SK-N-SH treated with all-trans-retinoic acid at 6 μM for 48 hours (cell line): ENCODE measurements at regions not wholly inside any gene's neighbourhood (a gene's known extent, or its start where the extent isn't known, plus 50 kb on each side); places are given as distances from the start of the nearest gene placed in this dataset.

ENCODE experiments used
- ATAC-seq: fragments of 200-7000 bp; cut with Tn5 transposase; 3 replicates; pipeline ENCODE4 v1.9.1; 2020; ENCODE audit warnings: mild to moderate bottlenecking, moderate library complexity
- ARNTL ChIP-seq: fragments of 450-650 bp; formaldehyde crosslinking; IDR thresholded peaks from 2 replicates; pipeline ENCODE4 v1.5.0; 2020; ENCODE audit warnings: low read depth, mild to moderate bottlenecking, moderate library complexity, borderline replicate concordance
- BACH2 ChIP-seq: fragments of 250-450 bp; sonication (Bioruptor Pico); IDR thresholded peaks from 2 replicates; pipeline ENCODE4 v1.9.0; 2021; ENCODE audit warnings: mild to moderate bottlenecking, borderline replicate concordance
- CSDC2 ChIP-seq: fragments of 250-450 bp; sonication (Bioruptor Pico); IDR thresholded peaks from 2 replicates; pipeline ENCODE4 v1.5.0; 2020; ENCODE audit warnings: mild to moderate bottlenecking, moderate library complexity
- ESRRG ChIP-seq: fragments of 250-450 bp; sonication (Bioruptor Pico); IDR thresholded peaks from 2 replicates; pipeline ENCODE4 v1.6.1; 2021; ENCODE audit warnings: mild to moderate bottlenecking
- GLIS3 ChIP-seq: fragments of 250-450 bp; sonication (Bioruptor Pico); IDR thresholded peaks from 2 replicates; pipeline ENCODE4 v1.5.0; 2020; ENCODE audit warnings: mild to moderate bottlenecking, moderate library complexity
- OSR1 ChIP-seq: fragments of 250-450 bp; sonication (Bioruptor Pico); IDR thresholded peaks from 2 replicates; pipeline ENCODE4 v1.8.0; 2022; ENCODE audit warnings: moderate library complexity, mild to moderate bottlenecking, inconsistent platforms
- RARB ChIP-seq: fragments of 250-450 bp; sonication (Bioruptor Pico); IDR thresholded peaks from 2 replicates; pipeline ENCODE4 v1.8.0; 2021; ENCODE audit warnings: mild to moderate bottlenecking, moderate library complexity
- SNAI2 ChIP-seq: fragments of 250-450 bp; sonication (Bioruptor Pico); IDR thresholded peaks from 2 replicates; pipeline ENCODE4 v1.5.0; 2020; ENCODE audit warnings: mild to moderate bottlenecking, moderate library complexity
- TCF4 ChIP-seq: fragments of 250-450 bp; sonication (Bioruptor Pico); IDR thresholded peaks from 2 replicates; pipeline ENCODE4 v1.8.0; 2021; ENCODE audit warnings: mild to moderate bottlenecking, moderate library complexity, borderline replicate concordance
- ZFP3 ChIP-seq: fragments of 250-450 bp; sonication (Bioruptor Pico); IDR thresholded peaks from 2 replicates; pipeline ENCODE4 v1.5.0; 2020; ENCODE audit warnings: mild to moderate bottlenecking, moderate library complexity
- ZFP30 ChIP-seq: fragments of 450-650 bp; formaldehyde crosslinking; IDR thresholded peaks from 2 replicates; pipeline ENCODE4 v1.5.0; 2022; ENCODE audit warnings: mild to moderate bottlenecking, moderate library complexity
- ZNF565 ChIP-seq: fragments of 450-650 bp; formaldehyde crosslinking; conservative IDR thresholded peaks from 2 replicates; pipeline ENCODE4 v1.5.0; 2020; ENCODE audit warnings: low read depth, mild to moderate bottlenecking, moderate library complexity
- ZNF70 ChIP-seq: fragments of 450-650 bp; formaldehyde crosslinking; IDR thresholded peaks from 2 replicates; pipeline ENCODE4 v1.5.0; 2020; ENCODE audit warnings: mild to moderate bottlenecking, moderate library complexity
- ZNF8 ChIP-seq: fragments of 450-650 bp; formaldehyde crosslinking; IDR thresholded peaks from 2 replicates; pipeline ENCODE4 v1.5.0; 2020; ENCODE audit warnings: mild to moderate bottlenecking, moderate library complexity
- TF ChIP-seq, protein P1 (sequence below): fragments of 250-450 bp; sonication (Bioruptor Pico); IDR thresholded peaks from 2 replicates; pipeline ENCODE4 v1.8.0; 2020; ENCODE audit warnings: mild to moderate bottlenecking, moderate library complexity, borderline replicate concordance
- TF ChIP-seq, protein P2 (sequence below): fragments of 250-450 bp; sonication (Bioruptor Pico); IDR thresholded peaks from 2 replicates; pipeline ENCODE4 v1.5.0; 2020; ENCODE audit warnings: mild to moderate bottlenecking, moderate library complexity
- TF ChIP-seq, protein P3 (sequence below): fragments of 250-450 bp; sonication (Bioruptor Pico); IDR thresholded peaks from 2 replicates; pipeline ENCODE4 v1.8.0; 2021; ENCODE audit warnings: low read depth, mild to moderate bottlenecking, moderate library complexity, borderline replicate concordance
- TF ChIP-seq, protein P4 (sequence below): fragments of 250-450 bp; sonication (Bioruptor Pico); IDR thresholded peaks from 2 replicates; pipeline ENCODE4 v1.5.1; 2020; ENCODE audit warnings: low read depth, mild to moderate bottlenecking, moderate library complexity

DNA sequence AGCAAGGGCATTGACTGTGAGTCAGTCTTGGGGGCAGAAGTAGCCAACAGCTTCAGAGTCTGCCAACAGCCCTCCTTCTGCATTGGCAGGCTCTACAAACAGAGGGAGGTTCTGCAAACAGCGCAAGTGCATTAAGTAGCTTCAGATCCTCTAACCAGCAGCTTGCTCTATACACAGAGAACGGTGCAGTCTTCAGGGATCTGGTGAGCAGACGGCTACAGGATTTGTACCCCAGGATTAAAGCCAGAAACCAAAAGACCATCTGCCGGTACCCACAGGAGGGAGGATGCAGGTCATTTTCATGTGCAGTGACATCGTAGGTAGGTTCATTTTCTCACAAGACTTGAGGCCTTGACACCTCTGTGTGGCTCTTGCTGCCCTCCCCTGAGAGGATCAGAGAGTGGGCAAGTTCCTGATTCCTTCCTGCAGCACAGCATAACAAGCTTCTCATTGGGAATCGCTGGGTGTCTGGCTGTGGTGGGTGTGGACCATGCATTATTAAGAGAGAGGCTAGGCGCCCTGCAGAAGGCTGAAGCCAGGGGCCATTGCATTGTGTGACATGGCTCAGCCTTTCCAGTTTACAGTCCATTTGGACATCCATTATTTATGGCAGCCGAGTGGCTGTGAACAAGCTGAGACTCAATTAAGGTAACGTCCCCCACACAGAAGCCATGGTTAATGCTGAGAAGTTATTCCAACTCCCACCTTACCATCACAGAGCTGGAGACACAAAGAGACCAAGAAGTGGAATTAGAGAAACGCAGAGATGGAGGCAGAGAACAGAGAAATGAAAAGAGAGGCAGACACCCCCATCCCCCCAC is 250.0 kb downstream of the LRFN2 start:
- no peak for TF ChIP-seq GLIS3
- TF ChIP-seq, protein P1, sequence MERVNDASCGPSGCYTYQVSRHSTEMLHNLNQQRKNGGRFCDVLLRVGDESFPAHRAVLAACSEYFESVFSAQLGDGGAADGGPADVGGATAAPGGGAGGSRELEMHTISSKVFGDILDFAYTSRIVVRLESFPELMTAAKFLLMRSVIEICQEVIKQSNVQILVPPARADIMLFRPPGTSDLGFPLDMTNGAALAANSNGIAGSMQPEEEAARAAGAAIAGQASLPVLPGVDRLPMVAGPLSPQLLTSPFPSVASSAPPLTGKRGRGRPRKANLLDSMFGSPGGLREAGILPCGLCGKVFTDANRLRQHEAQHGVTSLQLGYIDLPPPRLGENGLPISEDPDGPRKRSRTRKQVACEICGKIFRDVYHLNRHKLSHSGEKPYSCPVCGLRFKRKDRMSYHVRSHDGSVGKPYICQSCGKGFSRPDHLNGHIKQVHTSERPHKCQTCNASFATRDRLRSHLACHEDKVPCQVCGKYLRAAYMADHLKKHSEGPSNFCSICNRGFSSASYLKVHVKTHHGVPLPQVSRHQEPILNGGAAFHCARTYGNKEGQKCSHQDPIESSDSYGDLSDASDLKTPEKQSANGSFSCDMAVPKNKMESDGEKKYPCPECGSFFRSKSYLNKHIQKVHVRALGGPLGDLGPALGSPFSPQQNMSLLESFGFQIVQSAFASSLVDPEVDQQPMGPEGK: no peak
- TF ChIP-seq ZNF565: no peak
- TF ChIP-seq, protein P2, sequence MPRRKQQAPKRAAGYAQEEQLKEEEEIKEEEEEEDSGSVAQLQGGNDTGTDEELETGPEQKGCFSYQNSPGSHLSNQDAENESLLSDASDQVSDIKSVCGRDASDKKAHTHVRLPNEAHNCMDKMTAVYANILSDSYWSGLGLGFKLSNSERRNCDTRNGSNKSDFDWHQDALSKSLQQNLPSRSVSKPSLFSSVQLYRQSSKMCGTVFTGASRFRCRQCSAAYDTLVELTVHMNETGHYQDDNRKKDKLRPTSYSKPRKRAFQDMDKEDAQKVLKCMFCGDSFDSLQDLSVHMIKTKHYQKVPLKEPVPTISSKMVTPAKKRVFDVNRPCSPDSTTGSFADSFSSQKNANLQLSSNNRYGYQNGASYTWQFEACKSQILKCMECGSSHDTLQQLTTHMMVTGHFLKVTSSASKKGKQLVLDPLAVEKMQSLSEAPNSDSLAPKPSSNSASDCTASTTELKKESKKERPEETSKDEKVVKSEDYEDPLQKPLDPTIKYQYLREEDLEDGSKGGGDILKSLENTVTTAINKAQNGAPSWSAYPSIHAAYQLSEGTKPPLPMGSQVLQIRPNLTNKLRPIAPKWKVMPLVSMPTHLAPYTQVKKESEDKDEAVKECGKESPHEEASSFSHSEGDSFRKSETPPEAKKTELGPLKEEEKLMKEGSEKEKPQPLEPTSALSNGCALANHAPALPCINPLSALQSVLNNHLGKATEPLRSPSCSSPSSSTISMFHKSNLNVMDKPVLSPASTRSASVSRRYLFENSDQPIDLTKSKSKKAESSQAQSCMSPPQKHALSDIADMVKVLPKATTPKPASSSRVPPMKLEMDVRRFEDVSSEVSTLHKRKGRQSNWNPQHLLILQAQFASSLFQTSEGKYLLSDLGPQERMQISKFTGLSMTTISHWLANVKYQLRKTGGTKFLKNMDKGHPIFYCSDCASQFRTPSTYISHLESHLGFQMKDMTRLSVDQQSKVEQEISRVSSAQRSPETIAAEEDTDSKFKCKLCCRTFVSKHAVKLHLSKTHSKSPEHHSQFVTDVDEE (CRISPR knock-in tag): no peak
- TF ChIP-seq ESRRG (CRISPR knock-in tag): no peak
- TF ChIP-seq SNAI2: no peak
- TF ChIP-seq, protein P3, sequence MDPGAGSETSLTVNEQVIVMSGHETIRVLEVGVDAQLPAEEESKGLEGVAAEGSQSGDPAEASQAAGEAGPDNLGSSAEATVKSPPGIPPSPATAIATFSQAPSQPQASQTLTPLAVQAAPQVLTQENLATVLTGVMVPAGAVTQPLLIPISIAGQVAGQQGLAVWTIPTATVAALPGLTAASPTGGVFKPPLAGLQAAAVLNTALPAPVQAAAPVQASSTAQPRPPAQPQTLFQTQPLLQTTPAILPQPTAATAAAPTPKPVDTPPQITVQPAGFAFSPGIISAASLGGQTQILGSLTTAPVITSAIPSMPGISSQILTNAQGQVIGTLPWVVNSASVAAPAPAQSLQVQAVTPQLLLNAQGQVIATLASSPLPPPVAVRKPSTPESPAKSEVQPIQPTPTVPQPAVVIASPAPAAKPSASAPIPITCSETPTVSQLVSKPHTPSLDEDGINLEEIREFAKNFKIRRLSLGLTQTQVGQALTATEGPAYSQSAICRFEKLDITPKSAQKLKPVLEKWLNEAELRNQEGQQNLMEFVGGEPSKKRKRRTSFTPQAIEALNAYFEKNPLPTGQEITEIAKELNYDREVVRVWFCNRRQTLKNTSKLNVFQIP (CRISPR knock-in tag): no peak
- no peak for TF ChIP-seq TCF4 (CRISPR knock-in tag)
- no peak for TF ChIP-seq ZNF8 (CRISPR knock-in tag)
- no peak for TF ChIP-seq ARNTL (CRISPR knock-in tag)
- TF ChIP-seq OSR1 (CRISPR knock-in tag): no peak
- no peak for TF ChIP-seq ZFP3
- TF ChIP-seq ZNF70: no peak
- no peak for TF ChIP-seq BACH2 (CRISPR knock-in tag)
- no peak for ATAC-seq

DNA sequence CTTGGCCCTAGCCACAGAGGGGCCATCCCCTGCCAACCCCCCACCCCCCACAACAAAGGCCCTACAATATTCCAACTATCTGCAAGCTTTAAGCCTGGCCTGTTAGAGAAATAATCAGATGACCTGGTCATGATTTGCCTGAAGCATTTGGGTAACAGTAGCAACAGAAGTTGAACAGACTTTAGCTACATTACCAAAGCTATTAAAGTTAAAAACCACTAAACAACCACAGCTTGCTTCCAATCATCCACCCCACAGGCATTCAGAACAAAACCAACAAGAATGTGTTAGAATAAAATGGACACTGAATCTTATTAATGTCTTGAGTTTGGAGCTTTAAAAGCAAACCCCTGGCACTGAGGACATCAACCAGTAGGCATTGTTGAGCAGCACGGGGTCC is 250.9 kb downstream of the LRFN2 start:
- no peak for ATAC-seq

More for the DNA sequence above, 250.9 kb downstream of the LRFN2 start:
- no peak for TF ChIP-seq CSDC2 (CRISPR knock-in tag)
- TF ChIP-seq, protein P4, sequence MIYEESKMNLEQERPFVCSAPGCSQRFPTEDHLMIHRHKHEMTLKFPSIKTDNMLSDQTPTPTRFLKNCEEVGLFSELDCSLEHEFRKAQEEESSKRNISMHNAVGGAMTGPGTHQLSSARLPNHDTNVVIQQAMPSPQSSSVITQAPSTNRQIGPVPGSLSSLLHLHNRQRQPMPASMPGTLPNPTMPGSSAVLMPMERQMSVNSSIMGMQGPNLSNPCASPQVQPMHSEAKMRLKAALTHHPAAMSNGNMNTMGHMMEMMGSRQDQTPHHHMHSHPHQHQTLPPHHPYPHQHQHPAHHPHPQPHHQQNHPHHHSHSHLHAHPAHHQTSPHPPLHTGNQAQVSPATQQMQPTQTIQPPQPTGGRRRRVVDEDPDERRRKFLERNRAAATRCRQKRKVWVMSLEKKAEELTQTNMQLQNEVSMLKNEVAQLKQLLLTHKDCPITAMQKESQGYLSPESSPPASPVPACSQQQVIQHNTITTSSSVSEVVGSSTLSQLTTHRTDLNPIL (CRISPR knock-in tag): no peak
- no peak for TF ChIP-seq ZFP30 (CRISPR knock-in tag)
- no peak for TF ChIP-seq ZNF70
- TF ChIP-seq, protein P2 (CRISPR knock-in tag): no peak
- no peak for TF ChIP-seq GLIS3
- TF ChIP-seq RARB (CRISPR knock-in tag): no peak
